Small intestine (tissue), 7 donors: ENCODE measurements at regions not wholly inside any gene's neighbourhood (a gene's known extent, or its start where the extent isn't known, plus 50 kb on each side); places are given as distances from the start of the nearest gene placed in this dataset.

Source experiments
- DNase-seq, 2 donors: peaks; one replicate each; pipeline versions ENCODE4 v3.0.0 to v3.0.0-alpha.2; 2013
- FAIRE-seq: peaks from 2 replicates; lab custom pipeline; 2012; peaks lifted over from hg19 to GRCh38; lab: Jason Lieb, UNC
- H3K27ac ChIP-seq, 3 donors: one replicate each; pipeline ENCODE4 v1.5.1; 2013; ENCODE audit warnings: low read length in 2 of 3, mild to moderate bottlenecking in 2 of 3, control low read depth in 1 of 3, inconsistent platforms in 1 of 3, low read depth in 1 of 3, moderate library complexity in 1 of 3
- H3K27me3 ChIP-seq, 3 donors: one replicate each; pipeline ENCODE4 v1.6.1; 2013; ENCODE audit warnings: low read length in 3 of 3, inconsistent platforms in 1 of 3; ENCODE audit not compliant: control insufficient read depth in 3 of 3, insufficient read depth in 3 of 3
- H3K36me3 ChIP-seq, 3 donors: one replicate each; pipeline ENCODE4 v1.6.1; 2013; ENCODE audit warnings: low read length in 3 of 3, inconsistent platforms in 1 of 3, low read depth in 1 of 3, mild to moderate bottlenecking in 1 of 3, moderate library complexity in 1 of 3; ENCODE audit not compliant: control insufficient read depth in 3 of 3, insufficient read depth in 2 of 3
- H3K4me1 ChIP-seq, 3 donors: one replicate each; pipeline ENCODE4 v1.6.1; 2013; ENCODE audit warnings: low read length in 2 of 3, inconsistent platforms in 1 of 3, low read depth in 1 of 3, mild to moderate bottlenecking in 1 of 3, moderate library complexity in 1 of 3; ENCODE audit not compliant: control insufficient read depth in 3 of 3, insufficient read depth in 2 of 3
- H3K4me3 ChIP-seq, 3 donors: one replicate each; pipeline ENCODE4 v1.5.1; 2013; ENCODE audit warnings: low read length in 3 of 3, control low read depth in 1 of 3, inconsistent platforms in 1 of 3, low read depth in 1 of 3, mild to moderate bottlenecking in 1 of 3, moderate library complexity in 1 of 3
- H3K9me3 ChIP-seq, 2 donors: one replicate each; pipeline ENCODE4 v1.6.1; 2013; ENCODE audit warnings: low read depth in 1 of 2, low read length in 1 of 2; ENCODE audit not compliant: control insufficient read depth in 2 of 2, insufficient read depth in 1 of 2
- WGBS, 3 donors: extraction: QIAGEN DNeasy Blood & Tissue Kit; methylation state at CpG; one replicate each; pipeline ENCODE4 v1.1.7; 2013; 5-methylcytosine and 5-hydroxymethylcytosine counted together
- donor health status: healthy with polysubstance abuse.
- donor health status: control.
- donor health status: control.
- donor health status: Bipolar disorder and iron deficiency.
- donor health status: healthy.

GRCh38 chr7:114085592-114086501, 167.0 kb upstream of the PPP1R3A start:
- Histone ChIP-seq H3K36me3 (no peaks in the 10 kb centered on the region), H3K4me1 (peaks cover 0 to 24% (median 0%) of the 10 kb centered on the region in 3 donors), H3K9me3 (no peaks in the 10 kb centered on the region), H3K4me3 (peak overlapping the region; percentile 51 to 94 (median 62)), H3K27me3 (peaks cover 0 to 38% (median 6%) of the 10 kb centered on the region in 3 donors), H3K27ac (peak overlapping the region; percentile 92 to 95 (median 93))
- DNase-seq (peak; percentile 95), FAIRE-seq (no peak)
- WGBS, 3 donors, result 0 to 1% (median 0%) methylated on average over 50 to 77 of the region's 77 CpGs

DNA sequence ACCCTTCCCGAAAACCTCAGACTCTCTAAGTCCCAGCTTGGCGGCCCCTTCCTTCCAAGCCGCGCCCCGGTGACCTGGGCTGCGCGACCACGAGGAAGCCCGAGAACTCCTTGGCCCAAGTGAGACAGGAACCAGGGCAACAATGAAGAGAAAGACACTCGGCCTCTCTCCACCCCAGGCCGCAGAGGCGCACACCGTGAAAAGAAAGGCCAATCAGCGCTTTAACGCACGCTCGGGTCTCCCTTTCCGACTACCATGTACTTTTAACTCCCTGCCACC, 166.4 kb upstream of the PPP1R3A start:
- peak overlapping the region; percentile 92 to 95 (median 93) for H3K27ac ChIP-seq
- H3K36me3 ChIP-seq, result no peaks in the 10 kb centered on the region
- 2 to 5% (median 2%) methylated on average over 18 of the region's 18 CpGs for WGBS, 3 donors
- H3K4me1 ChIP-seq, result peaks cover 0 to 24% (median 0%) of the 10 kb centered on the region in 3 donors
- no peaks in the 10 kb centered on the region for H3K9me3 ChIP-seq
- peaks cover 0 to 38% (median 6%) of the 10 kb centered on the region in 3 donors for H3K27me3 ChIP-seq
- FAIRE-seq, result no peak
- DNase-seq, result no peak
- H3K4me3 ChIP-seq, result peak overlapping the region in 2 of 3 donors; percentile 48 to 62

GRCh38 chr7:114084472-114085312, 165.9 kb upstream of the PPP1R3A start:
- Histone ChIP-seq H3K36me3 (no peaks in the 10 kb centered on the region), H3K4me3 (peak overlapping the region; percentile 25 to 62 (median 48)), H3K9me3 (no peaks in the 10 kb centered on the region), H3K4me1 (peaks cover 0 to 24% (median 0%) of the 10 kb centered on the region in 3 donors), H3K27me3 (peaks cover 0 to 38% (median 6%) of the 10 kb centered on the region in 3 donors), H3K27ac (peak overlapping the region; percentile 92 to 95 (median 93))
- FAIRE-seq, result no peak
- WGBS, 3 donors, result 1 to 4% (median 3%) methylated on average over 47 to 64 of the region's 64 CpGs
- peak; percentile 38 to 81 for DNase-seq

DNA sequence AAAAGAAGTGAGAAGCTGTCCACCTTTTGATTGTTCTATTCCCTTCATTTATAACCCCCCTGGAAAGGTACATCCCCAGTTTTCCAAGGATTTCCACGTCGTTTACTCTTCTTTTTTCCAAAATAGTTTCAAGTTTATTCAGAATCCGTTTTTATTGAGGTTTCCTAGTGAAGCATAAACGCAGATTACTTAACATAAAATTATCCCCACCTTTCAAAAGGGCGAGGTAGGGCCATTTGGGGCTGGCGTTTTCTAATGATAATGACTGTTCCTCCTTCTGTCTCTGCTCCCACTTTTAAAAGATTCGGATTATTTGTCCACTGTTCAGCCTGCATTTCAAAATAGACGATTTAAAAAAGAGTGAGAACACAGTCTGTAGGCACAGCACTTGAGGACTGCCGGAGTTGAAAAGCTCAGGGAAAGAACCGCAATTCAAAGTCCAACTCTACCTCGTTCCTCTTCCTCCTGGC, 165.2 kb upstream of the PPP1R3A start:
- FAIRE-seq, result no peak
- peak; percentile 81 to 85 for DNase-seq
- 3 to 17% (median 10%) methylated on average over 11 of the region's 11 CpGs for WGBS, 3 donors
- peaks cover 0 to 38% (median 6%) of the 10 kb centered on the region in 3 donors for H3K27me3 ChIP-seq
- H3K4me1 ChIP-seq, result peaks cover 0 to 24% (median 0%) of the 10 kb centered on the region in 3 donors
- no peaks in the 10 kb centered on the region for H3K36me3 ChIP-seq
- H3K9me3 ChIP-seq, result no peaks in the 10 kb centered on the region
- peak overlapping the region; percentile 25 to 62 (median 51) for H3K4me3 ChIP-seq
- peak overlapping the region; percentile 92 to 95 (median 93) for H3K27ac ChIP-seq

DNA sequence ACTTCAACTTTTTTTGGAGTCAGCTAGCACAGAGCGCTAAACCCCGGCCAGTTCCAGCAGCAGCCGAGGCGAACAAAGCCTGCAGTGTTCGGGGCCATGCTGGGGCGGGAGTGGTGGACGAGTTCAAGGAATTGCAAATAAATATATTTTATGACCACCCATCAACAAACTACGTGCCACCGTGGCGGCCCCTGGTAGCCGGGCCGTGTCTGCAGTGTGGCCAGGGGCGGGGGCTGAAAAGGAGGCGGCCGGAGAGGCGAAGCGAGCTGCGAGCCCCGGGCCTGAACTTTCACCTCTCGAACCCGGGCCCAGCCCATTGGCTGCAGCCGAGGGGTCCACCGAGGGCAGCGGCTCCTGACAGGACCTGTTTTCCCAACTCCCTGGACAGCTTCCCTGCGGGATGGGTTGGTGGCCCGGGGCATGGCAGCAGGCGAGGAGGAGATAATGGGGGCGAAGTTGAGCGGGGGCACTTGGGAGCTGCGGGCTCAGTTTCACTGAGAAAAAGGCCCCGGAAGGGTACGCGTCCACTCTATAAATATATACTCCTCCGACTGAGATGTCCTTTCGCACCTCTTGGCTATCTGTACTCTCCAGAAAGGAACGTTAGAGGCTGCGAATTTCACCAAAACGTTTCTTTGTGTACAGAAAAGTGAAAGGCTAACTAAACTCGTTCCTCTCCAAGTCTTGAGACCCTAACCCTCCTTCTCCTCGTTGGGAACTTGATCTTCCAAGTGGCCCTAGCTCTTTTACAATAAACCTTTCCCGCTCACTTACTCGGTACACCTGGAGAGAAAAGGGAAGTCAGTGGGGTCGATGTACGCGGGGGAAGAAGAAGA, 164.6 kb upstream of the PPP1R3A start:
- Histone ChIP-seq H3K27me3 (peaks cover 0 to 38% (median 6%) of the 10 kb centered on the region in 3 donors), H3K36me3 (no peaks in the 10 kb centered on the region), H3K4me3 (peak overlapping the region in 2 of 3 donors; percentile 51 to 62), H3K27ac (peak overlapping the region; percentile 75 to 95 (median 92)), H3K4me1 (peaks cover 0 to 24% (median 0%) of the 10 kb centered on the region in 3 donors), H3K9me3 (no peaks in the 10 kb centered on the region)
- DNase-seq, result peak; percentile 46 to 61
- WGBS, 3 donors, result 4 to 16% (median 11%) methylated on average over 45 of the region's 45 CpGs
- no peak for FAIRE-seq

DNA sequence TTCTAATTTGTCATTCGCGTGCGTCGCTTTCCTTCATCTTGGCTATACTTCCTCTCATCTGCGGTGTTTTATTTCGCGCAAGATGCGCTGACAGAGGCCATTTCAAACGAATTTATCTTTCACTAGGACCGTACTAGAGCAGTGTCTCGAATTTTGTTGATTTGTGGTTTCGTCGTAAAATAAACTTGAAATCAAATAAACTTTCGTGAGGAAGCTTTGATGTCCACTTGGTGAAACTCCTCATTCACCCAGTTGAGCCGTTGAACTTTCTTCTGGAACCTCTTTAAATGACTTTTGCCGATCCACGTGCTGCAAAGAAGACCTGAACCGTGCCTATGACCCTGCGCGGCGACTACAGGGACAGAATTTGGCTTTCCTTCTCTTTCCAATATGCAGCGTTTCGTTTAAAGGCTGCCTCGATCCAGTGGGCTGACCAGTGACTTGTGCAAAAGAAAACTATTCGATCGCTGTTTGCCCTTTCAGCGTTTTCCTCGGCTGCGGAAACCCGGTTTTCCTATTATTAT, 163.9 kb upstream of the PPP1R3A start:
- 2 to 3% (median 3%) methylated on average over 30 of the region's 30 CpGs for WGBS, 3 donors
- DNase-seq, result peak in 1 of 2 donors; percentile 30
- FAIRE-seq, result no peak
- H3K36me3 ChIP-seq, result no peaks in the 10 kb centered on the region
- H3K4me1 ChIP-seq, result peaks cover 0 to 24% (median 0%) of the 10 kb centered on the region in 3 donors
- peak overlapping the region in 2 of 3 donors; percentile 51 to 62 for H3K4me3 ChIP-seq
- H3K27me3 ChIP-seq, result peaks cover 0 to 32% (median 2%) of the 10 kb centered on the region in 3 donors
- H3K27ac ChIP-seq, result peak overlapping the region; percentile 75 to 95 (median 92)
- H3K9me3 ChIP-seq, result no peaks in the 10 kb centered on the region

DNA sequence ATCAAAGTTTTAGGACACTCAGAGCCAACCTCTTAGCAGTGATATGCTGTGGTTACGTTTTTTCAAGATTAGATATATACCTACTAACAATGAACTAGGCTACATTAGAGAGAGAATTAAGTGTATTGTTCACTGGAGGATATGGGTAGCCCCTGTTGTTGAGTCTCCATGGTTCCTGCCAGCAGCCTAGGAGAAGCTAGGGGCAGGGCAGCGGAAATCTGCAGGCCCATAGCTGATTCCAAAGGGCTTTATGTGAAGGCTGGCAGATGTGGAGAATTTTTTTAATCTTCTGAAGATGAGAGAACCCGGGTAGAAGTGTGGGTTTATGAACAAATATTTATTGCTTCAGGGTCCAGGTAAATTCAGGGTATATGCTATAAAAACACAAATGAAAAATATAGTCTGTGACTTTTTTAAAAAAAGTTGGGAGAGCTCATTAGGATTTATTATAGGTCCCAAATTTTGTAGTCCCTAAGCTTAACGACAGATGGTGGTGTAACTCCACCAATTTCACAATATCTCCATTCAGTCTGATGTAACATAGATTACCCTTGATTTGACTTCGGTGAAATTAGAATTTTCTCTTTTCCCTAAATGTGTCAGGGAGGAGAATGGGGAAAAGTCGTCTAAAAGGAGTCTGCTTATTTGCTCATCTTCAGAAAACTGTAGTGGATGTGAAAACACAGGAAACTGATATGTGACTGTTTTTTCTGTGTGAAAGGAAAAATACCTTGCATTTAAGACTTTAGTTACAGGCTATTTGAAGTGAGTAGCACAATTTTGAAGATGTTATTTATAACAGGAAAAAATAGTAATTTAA, 163.0 kb upstream of the PPP1R3A start:
- Histone ChIP-seq H3K4me1 (peaks cover 0 to 24% (median 0%) of the 10 kb centered on the region in 3 donors), H3K27ac (no peak overlapping the region), H3K36me3 (no peaks in the 10 kb centered on the region), H3K9me3 (no peaks in the 10 kb centered on the region), H3K4me3 (peak overlapping the region in 2 of 3 donors; percentile 9 to 62), H3K27me3 (peaks cover 0 to 24% (median 0%) of the 10 kb centered on the region in 3 donors)
- DNase-seq, result peak; percentile 74
- FAIRE-seq, result no peak
- WGBS, 3 donors, result 25 to 28% (median 25%) methylated on average over 6 of the region's 6 CpGs
